GM19043 (cell line): ENCODE measurements at regions not wholly inside any gene's neighbourhood (a gene's known extent, or its start where the extent isn't known, plus 50 kb on each side); places are given as distances from the start of the nearest gene placed in this dataset.
"Not testable (repeated sequence)": the region's sequence is repeated elsewhere in the genome, so short reads cannot be mapped to it uniquely, and the experiment has no call there.

Experiments used
- ATAC-seq: cut with Tn5 transposase; IDR thresholded peaks from one replicate; pipeline ENCODE4 v1.9.1; 2021; ENCODE audit warnings: low read depth; ENCODE audit not compliant: unreplicated experiment

GRCh38 chr3:87737817-87738216 lies 321.0 kb downstream of the CGGBP1 start:
- ATAC-seq = not testable (repeated sequence)

- no peak for ATAC-seq
Observed at GRCh38 chr3:87733671-87734367, 325.0 kb downstream of the CGGBP1 start.

GRCh38 chr3:87732294-87732693 lies 326.5 kb downstream of the CGGBP1 start:
- ATAC-seq = no peak

- ATAC-seq = no peak
Observed at GRCh38 chr3:87727783-87728182, 331.0 kb downstream of the CGGBP1 start.

- no peak for ATAC-seq
Observed at GRCh38 chr3:87719060-87719459, 339.7 kb downstream of the CGGBP1 start.

GRCh38 chr3:87710511-87710910 lies 348.3 kb downstream of the CGGBP1 start:
- peak; percentile 55 for ATAC-seq

- no peak for ATAC-seq
Observed at GRCh38 chr3:87710028-87710427, 348.8 kb downstream of the CGGBP1 start.

GRCh38 chr3:87706176-87706575 lies 352.6 kb downstream of the CGGBP1 start:
- no peak for ATAC-seq

GRCh38 chr3:87702600-87702999 lies 356.2 kb downstream of the CGGBP1 start:
- ATAC-seq = no peak

- no peak for ATAC-seq
Observed at GRCh38 chr3:87696124-87697013, 362.4 kb downstream of the CGGBP1 start.

GRCh38 chr3:87694678-87695077 lies 364.1 kb downstream of the CGGBP1 start:
- ATAC-seq = no peak

GRCh38 chr3:87691109-87691508 lies 367.7 kb downstream of the CGGBP1 start:
- ATAC-seq = no peak

GRCh38 chr3:87678984-87679660 lies 379.7 kb downstream of the CGGBP1 start:
- not testable (repeated sequence) for ATAC-seq

GRCh38 chr3:87674397-87675161 lies 384.2 kb downstream of the CGGBP1 start:
- peak; percentile 97 for ATAC-seq

GRCh38 chr3:87673132-87673531 lies 385.7 kb downstream of the CGGBP1 start:
- ATAC-seq = no peak

- ATAC-seq = no peak
Observed at GRCh38 chr3:87654184-87654583, 377.8 kb upstream of the POU1F1 start.

- not testable (repeated sequence) for ATAC-seq
Observed at GRCh38 chr3:87653138-87653537, 376.8 kb upstream of the POU1F1 start.

GRCh38 chr3:87634426-87634825 lies 358.0 kb upstream of the POU1F1 start:
- ATAC-seq = no peak

- no peak for ATAC-seq
Observed at GRCh38 chr3:87627316-87627715, 350.9 kb upstream of the POU1F1 start.

GRCh38 chr3:87626546-87626945 lies 350.2 kb upstream of the POU1F1 start:
- ATAC-seq = no peak
